H9 (cell line): ENCODE measurements at regions not wholly inside any gene's neighbourhood (a gene's known extent, or its start where the extent isn't known, plus 50 kb on each side); places are given as distances from the start of the nearest gene placed in this dataset.

Experiments
- DNase-seq: peaks from one replicate; pipeline ENCODE4 v3.0.0-alpha.2; 2017
- H2AFZ ChIP-seq: one replicate; pipeline ENCODE4 v1.6.1; 2013; ENCODE audit warnings: mild to moderate bottlenecking, low read length, control low read depth, moderate library complexity
- H2AK5ac ChIP-seq: 2 replicates; pipeline ENCODE4 v1.6.1; 2013; ENCODE audit warnings: low read length, control low read depth, mixed read lengths; ENCODE audit not compliant: insufficient read length
- H2BK120ac ChIP-seq: one replicate; pipeline ENCODE4 v1.6.1; 2013; ENCODE audit warnings: low read depth, mild to moderate bottlenecking, low read length, control low read depth, inconsistent platforms; ENCODE audit not compliant: poor library complexity, severe bottlenecking
- H2BK12ac ChIP-seq: 2 replicates; pipeline ENCODE4 v1.6.1; 2013; ENCODE audit warnings: low read length, control low read depth, mixed read lengths, low read depth; ENCODE audit not compliant: insufficient read length
- H2BK15ac ChIP-seq: 2 replicates; pipeline ENCODE4 v1.6.1; 2013; ENCODE audit warnings: low read depth, low read length, control low read depth
- H2BK20ac ChIP-seq: one replicate; pipeline ENCODE4 v1.6.1; 2013; ENCODE audit warnings: low read depth, mild to moderate bottlenecking, low read length, control low read depth, inconsistent platforms; ENCODE audit not compliant: poor library complexity, severe bottlenecking
- H2BK5ac ChIP-seq: 2 replicates; pipeline ENCODE4 v1.6.1; 2013; ENCODE audit warnings: low read length, control low read depth, mixed read lengths; ENCODE audit not compliant: insufficient read length
- H3K14ac ChIP-seq: 2 replicates; pipeline ENCODE4 v1.6.1; 2013; ENCODE audit warnings: low read length, control low read depth; ENCODE audit not compliant: insufficient read depth
- H3K18ac ChIP-seq: 2 replicates; pipeline ENCODE4 v1.6.1; 2013; ENCODE audit warnings: low read depth, mild to moderate bottlenecking, mixed read lengths, low read length, control low read depth; ENCODE audit not compliant: insufficient read length
- H3K23ac ChIP-seq: 2 replicates; pipeline ENCODE4 v1.6.1; 2013; ENCODE audit warnings: low read length, control low read depth, mixed read lengths, low read depth; ENCODE audit not compliant: insufficient read length
- H3K23me2 ChIP-seq: 2 replicates; pipeline ENCODE4 v1.6.1; 2013; ENCODE audit warnings: low read depth, mild to moderate bottlenecking, mixed read lengths, low read length, control low read depth; ENCODE audit not compliant: insufficient read length, poor library complexity, severe bottlenecking
- H3K27ac ChIP-seq: 2 replicates; pipeline ENCODE4 v1.5.1; 2013; ENCODE audit warnings: low read length, control low read depth, mixed read lengths, low read depth; ENCODE audit not compliant: insufficient read length
- H3K27me3 ChIP-seq: 2 replicates; pipeline ENCODE4 v1.6.1; 2013; ENCODE audit warnings: low read length, control low read depth, inconsistent platforms; ENCODE audit not compliant: insufficient read depth
- H3K4ac ChIP-seq: 2 replicates; pipeline ENCODE4 v1.6.1; 2013; ENCODE audit warnings: low read depth, mild to moderate bottlenecking, control low read depth, inconsistent platforms, low read length, moderate library complexity
- H3K4me1 ChIP-seq: 2 replicates; pipeline ENCODE4 v1.6.1; 2013; ENCODE audit warnings: low read length, control low read depth, inconsistent platforms; ENCODE audit not compliant: insufficient read depth
- H3K4me2 ChIP-seq: 2 replicates; pipeline ENCODE4 v1.6.1; 2013; ENCODE audit warnings: low read length, control low read depth, mixed read lengths; ENCODE audit not compliant: insufficient read length, insufficient read depth
- H3K56ac ChIP-seq: 2 replicates; pipeline ENCODE4 v1.6.1; 2013; ENCODE audit warnings: low read depth, mild to moderate bottlenecking, mixed read lengths, low read length, control low read depth; ENCODE audit not compliant: insufficient read length
- H3K79me1 ChIP-seq: 2 replicates; pipeline ENCODE4 v1.6.1; 2013; ENCODE audit warnings: low read depth, mild to moderate bottlenecking, moderate library complexity, low read length, control low read depth, inconsistent platforms; ENCODE audit not compliant: insufficient read depth, poor library complexity, severe bottlenecking
- H3K79me2 ChIP-seq: 2 replicates; pipeline ENCODE4 v1.6.1; 2013; ENCODE audit warnings: low read length, control low read depth, inconsistent platforms; ENCODE audit not compliant: insufficient read depth
- H3K9ac ChIP-seq: 2 replicates; pipeline ENCODE4 v1.6.1; 2013; ENCODE audit warnings: low read length, control low read depth, mixed read lengths; ENCODE audit not compliant: insufficient read length; ENCODE audit errors: extremely low read depth
- H3K9me3 ChIP-seq: one replicate; pipeline ENCODE4 v1.6.1; 2013; ENCODE audit warnings: low read depth, low read length, inconsistent platforms; ENCODE audit not compliant: control insufficient read depth
- H3T11ph ChIP-seq: one replicate; pipeline ENCODE4 v1.6.1; 2013; ENCODE audit warnings: mild to moderate bottlenecking, low read length, control low read depth, inconsistent platforms
- H4K20me1 ChIP-seq: one replicate; pipeline ENCODE4 v1.6.1; 2013; ENCODE audit not compliant: control insufficient read depth, insufficient read length, insufficient read depth
- H4K5ac ChIP-seq: 2 replicates; pipeline ENCODE4 v1.6.1; 2013; ENCODE audit warnings: low read depth, mild to moderate bottlenecking, mixed read lengths, low read length, control low read depth; ENCODE audit not compliant: insufficient read length
- H4K8ac ChIP-seq: replicated peaks from 2 replicates; pipeline ENCODE4 v1.6.1; 2013; ENCODE audit warnings: low read length, control low read depth, mixed read lengths, low read depth; ENCODE audit not compliant: insufficient read length
- H4K91ac ChIP-seq: 2 replicates; pipeline ENCODE4 v1.6.1; 2013; ENCODE audit warnings: low read depth, mild to moderate bottlenecking, moderate library complexity, mixed read lengths, low read length, control low read depth; ENCODE audit not compliant: insufficient read length
- H3K27ac Mint-ChIP-seq, 3 experiments: 2 replicates in 2 of 3; 3 replicates in 1 of 3; pipeline ENCODE4 v1.8.0; 2020 to 2021; ENCODE audit warnings: mixed read lengths in 3 of 3, mild to moderate bottlenecking in 1 of 3, moderate library complexity in 1 of 3
- H3K27me3 Mint-ChIP-seq: 2 replicates; pipeline ENCODE4 v1.8.0; 2021; ENCODE audit warnings: low read depth, mild to moderate bottlenecking, moderate library complexity, mixed read lengths
- H3K36me3 Mint-ChIP-seq, 3 experiments: 2 replicates in 2 of 3; 3 replicates in 1 of 3; pipeline ENCODE4 v1.8.0; 2020 to 2021; ENCODE audit warnings: low read depth in 3 of 3, mixed read lengths in 3 of 3; ENCODE audit not compliant: insufficient read depth in 1 of 3
- H3K4me1 Mint-ChIP-seq, 2 experiments: 2 replicates each; pipeline ENCODE4 v1.8.0; 2020; ENCODE audit warnings: mixed read lengths in 2 of 2
- H3K4me3 Mint-ChIP-seq, 2 experiments: 2 replicates in 1 of 2; 3 replicates in 1 of 2; pipeline ENCODE4 v1.8.0; 2020 to 2021; ENCODE audit warnings: mild to moderate bottlenecking in 2 of 2, mixed read lengths in 2 of 2, moderate library complexity in 1 of 2
- H3K9me3 Mint-ChIP-seq, 2 experiments: 2 replicates in 1 of 2; 3 replicates in 1 of 2; pipeline ENCODE4 v1.8.0; 2020; ENCODE audit warnings: mild to moderate bottlenecking in 2 of 2, mixed read lengths in 2 of 2, moderate library complexity in 1 of 2
- CTCF ChIP-seq: fragments of 200-600 bp; sonication (generic); conservative IDR thresholded peaks from 3 replicates; pipeline ENCODE4 v1.8.0; 2021; ENCODE audit warnings: antibody characterized with exemption, mild to moderate bottlenecking
- WGBS: extraction: QIAGEN DNeasy Blood & Tissue Kit; methylation state at CpG from one replicate; pipeline ENCODE4 v1.1.7; 2013; ENCODE audit warnings: missing lambda C conversion rate, low lambda C conversion rate, mixed read lengths; ENCODE audit not compliant: insufficient read length; ENCODE audit errors: extremely low coverage; 5-methylcytosine and 5-hydroxymethylcytosine counted together

- Histone ChIP-seq H2BK20ac (no peak overlapping the region), H2AK5ac (no peak overlapping the region), H3K18ac (no peak overlapping the region), H3K4me1 (no peaks in the 10 kb centered on the region), H3K9ac (no peak overlapping the region), H3K56ac (no peak overlapping the region), H4K20me1 (no peaks in the 10 kb centered on the region), H3K14ac (no peak overlapping the region), H3K27ac (no peak overlapping the region), H2BK15ac (no peak overlapping the region), H4K91ac (no peak overlapping the region), H4K8ac (no peak overlapping the region), H3K23me2 (no peaks in the 10 kb centered on the region), H3K9me3 (no peaks in the 10 kb centered on the region), H3K4ac (no peak overlapping the region), H3K79me2 (no peaks in the 10 kb centered on the region), H3T11ph (no peak overlapping the region), H3K79me1 (no peaks in the 10 kb centered on the region), H3K4me2 (no peak overlapping the region), H2BK120ac (no peak overlapping the region), H2AFZ (no peak overlapping the region), H3K27me3 (no peaks in the 10 kb centered on the region), H3K23ac (no peak overlapping the region), H2BK5ac (no peak overlapping the region), H2BK12ac (no peak overlapping the region), H4K5ac (no peak overlapping the region)
- no peaks in the 10 kb centered on the region; a peak in 1 of 4 replicates for H3K4me1 Mint-ChIP-seq
- H3K4me3 Mint-ChIP-seq = no peak overlapping the region
- H3K9me3 Mint-ChIP-seq = peaks cover 0 to 3% of the 10 kb centered on the region in 2 experiments; a peak in 2 of 5 replicates
- TF ChIP-seq CTCF = no peak
- WGBS = no CpG with 5 or more reads among the region's 4 CpGs
- DNase-seq = no peak
- H3K36me3 Mint-ChIP-seq = no peaks in the 10 kb centered on the region; a peak in 1 of 7 replicates
- H3K27me3 Mint-ChIP-seq = no peaks in the 10 kb centered on the region
- H3K27ac Mint-ChIP-seq = no peak overlapping the region
Measured at GRCh38 chr4:129842096-129842495, 746.1 kb downstream of the C4orf33 start.
